ENCODE measurements at regions not wholly inside any gene's neighbourhood (a gene's known extent, or its start where the extent isn't known, plus 50 kb on each side); places are given as distances from the start of the nearest gene placed in this dataset.

DNA sequence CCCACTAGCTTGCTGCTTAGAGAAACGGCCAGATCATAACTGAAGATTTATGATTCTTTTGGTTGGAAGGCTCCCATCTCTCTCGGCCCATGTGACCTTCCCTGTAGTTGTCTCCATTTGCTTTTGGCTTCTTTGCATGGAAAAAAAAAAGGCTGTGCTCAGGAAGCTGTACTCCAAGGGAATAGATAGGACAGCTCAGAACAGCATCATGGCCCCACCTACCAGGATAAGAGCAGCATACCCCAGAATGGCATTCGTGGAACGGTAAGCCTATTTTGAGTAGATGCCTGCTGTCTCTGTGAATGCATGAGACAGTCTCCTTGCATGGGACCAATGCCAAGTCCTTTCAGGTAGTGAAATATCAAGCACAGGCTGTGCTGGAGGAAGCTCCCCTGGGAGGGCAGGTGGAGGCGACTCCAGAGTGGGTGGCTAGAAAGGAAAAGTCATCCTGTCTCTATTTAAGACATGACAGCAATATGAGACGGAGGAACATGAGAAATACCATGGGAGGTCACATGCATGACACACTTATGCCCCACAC is 94.1 kb upstream of the AMOTL1 start:
- TF ChIP-seq, protein P1, sequence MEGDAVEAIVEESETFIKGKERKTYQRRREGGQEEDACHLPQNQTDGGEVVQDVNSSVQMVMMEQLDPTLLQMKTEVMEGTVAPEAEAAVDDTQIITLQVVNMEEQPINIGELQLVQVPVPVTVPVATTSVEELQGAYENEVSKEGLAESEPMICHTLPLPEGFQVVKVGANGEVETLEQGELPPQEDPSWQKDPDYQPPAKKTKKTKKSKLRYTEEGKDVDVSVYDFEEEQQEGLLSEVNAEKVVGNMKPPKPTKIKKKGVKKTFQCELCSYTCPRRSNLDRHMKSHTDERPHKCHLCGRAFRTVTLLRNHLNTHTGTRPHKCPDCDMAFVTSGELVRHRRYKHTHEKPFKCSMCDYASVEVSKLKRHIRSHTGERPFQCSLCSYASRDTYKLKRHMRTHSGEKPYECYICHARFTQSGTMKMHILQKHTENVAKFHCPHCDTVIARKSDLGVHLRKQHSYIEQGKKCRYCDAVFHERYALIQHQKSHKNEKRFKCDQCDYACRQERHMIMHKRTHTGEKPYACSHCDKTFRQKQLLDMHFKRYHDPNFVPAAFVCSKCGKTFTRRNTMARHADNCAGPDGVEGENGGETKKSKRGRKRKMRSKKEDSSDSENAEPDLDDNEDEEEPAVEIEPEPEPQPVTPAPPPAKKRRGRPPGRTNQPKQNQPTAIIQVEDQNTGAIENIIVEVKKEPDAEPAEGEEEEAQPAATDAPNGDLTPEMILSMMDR (IDR thresholded peaks at IDR 0.05): no peak
- no peak for TF ChIP-seq EP300 (IDR thresholded peaks at IDR 0.05)
- TF ChIP-seq POLR2A (IDR thresholded peaks at IDR 0.05; ENCODE audit: low read depth): no peak
- no peak for TF ChIP-seq POLR2AphosphoS5 (IDR thresholded peaks at IDR 0.05)
